GM10248 (cell line): ENCODE measurements at regions not wholly inside any gene's neighbourhood (a gene's known extent, or its start where the extent isn't known, plus 50 kb on each side); places are given as distances from the start of the nearest gene placed in this dataset.

Experiments used
- CTCF ChIA-PET: fragments of 300-600 bp; sonication (Branson Sonifier 250); formaldehyde crosslinking; extraction: SDS; loops from one replicate; lab custom pipeline; 2021; ENCODE audit warnings: antibody characterized with exemption; lab: Yijun Ruan, JAX
- POLR2A ChIA-PET: fragments of 350-650 bp; sonication (Branson Sonifier 250); formaldehyde crosslinking; extraction: SDS; loops from one replicate; lab custom pipeline; 2020; ENCODE audit warnings: antibody characterized with exemption; lab: Yijun Ruan, JAX
- DNase-seq: peaks from one replicate; pipeline ENCODE4 v3.0.0; 2012; ENCODE audit errors: extremely low spot score
- CTCF ChIP-seq: IDR thresholded peaks from 2 replicates; pipeline ENCODE4 v1.5.1; 2012; ENCODE audit warnings: mild to moderate bottlenecking, low read depth; ENCODE audit errors: extremely low read depth, missing control alignments, control extremely low read depth

- POLR2A ChIA-PET: no interaction called here
- no peak for DNase-seq
- CTCF ChIA-PET: interaction anchor here (0.6 to 1.7 kb wide), 3 partner anchors 10 to 404 kb away, joined by 3 to 5 read pairs (median 3); no protein-coding TSS in a partner anchor
- no peak for TF ChIP-seq CTCF
These were observed 135.5 kb upstream of the SMAD3 start for GRCh38 chr15:66929843-66930402.

GRCh38 chr15:66931768-66932633 lies 133.4 kb upstream of the SMAD3 start:
- ChIA-PET CTCF (interaction anchor here (1.0 to 1.7 kb wide), 3 partner anchors 8 to 68 kb away, joined by 4 to 5 read pairs (median 4); no protein-coding TSS in a partner anchor), POLR2A (no interaction called here)
- DNase-seq: no peak
- no peak for TF ChIP-seq CTCF

GRCh38 chr15:66932634-66933024 lies 132.8 kb upstream of the SMAD3 start:
- TF ChIP-seq CTCF: no peak
- DNase-seq: no peak
- CTCF ChIA-PET: interaction anchor here (1.6 to 2.8 kb wide), 2 partner anchors 14 to 69 kb away, joined by 4 to 10 read pairs; no protein-coding TSS in a partner anchor
- POLR2A ChIA-PET: no interaction called here

GRCh38 chr15:66933932-66934867 lies 131.2 kb upstream of the SMAD3 start:
- no peak for TF ChIP-seq CTCF
- POLR2A ChIA-PET: no interaction called here
- CTCF ChIA-PET: interaction anchor here (2.8 kb wide), 1 partner anchor 12 kb away, joined by 10 read pairs; no protein-coding TSS in a partner anchor
- no peak for DNase-seq

- no peak for TF ChIP-seq CTCF
- ChIA-PET CTCF (interaction anchor here (2.8 kb wide), 1 partner anchor 12 kb away, joined by 10 read pairs; no protein-coding TSS in a partner anchor), POLR2A (no interaction called here)
- DNase-seq: no peak
These were observed 130.4 kb upstream of the SMAD3 start for GRCh38 chr15:66934868-66935520.

- DNase-seq: no peak
- ChIA-PET POLR2A (no interaction called here), CTCF (interaction anchor here (0.8 to 1.6 kb wide), 2 partner anchors 11 to 14 kb away, joined by 3 to 5 read pairs; no protein-coding TSS in a partner anchor)
- TF ChIP-seq CTCF: no peak
These were observed 129.7 kb upstream of the SMAD3 start for GRCh38 chr15:66935688-66936087.
